GM19397 (cell line): ENCODE measurements at regions not wholly inside any gene's neighbourhood (a gene's known extent, or its start where the extent isn't known, plus 50 kb on each side); places are given as distances from the start of the nearest gene placed in this dataset.
"Not testable (repeated sequence)": the region's sequence is repeated elsewhere in the genome, so short reads cannot be mapped to it uniquely, and the experiment has no call there.

Experiments used
- ATAC-seq: cut with Tn5 transposase; IDR thresholded peaks from one replicate; pipeline ENCODE4 v1.9.1; 2021; ENCODE audit warnings: mild to moderate bottlenecking, moderate library complexity; ENCODE audit not compliant: unreplicated experiment

DNA sequence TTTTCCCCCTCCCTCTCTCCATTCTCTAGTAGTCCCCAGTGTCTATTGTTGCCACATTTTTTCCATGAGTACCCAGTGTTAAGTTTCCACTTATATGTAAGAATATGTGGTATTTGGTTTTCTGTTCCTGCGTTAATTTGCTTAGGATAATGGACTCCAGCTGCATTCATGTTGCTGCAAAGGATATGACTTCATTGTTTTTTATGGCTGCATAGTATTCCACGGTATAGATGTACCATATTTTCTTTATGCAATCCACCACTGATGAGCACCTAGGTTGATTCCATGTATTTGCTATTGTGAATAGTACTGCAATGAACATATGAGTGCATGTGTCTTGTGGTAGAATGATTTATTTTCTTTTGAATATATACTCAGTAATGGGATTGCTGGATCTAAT is 77.4 kb upstream of the MEGF10 start:
- ATAC-seq = no peak

DNA sequence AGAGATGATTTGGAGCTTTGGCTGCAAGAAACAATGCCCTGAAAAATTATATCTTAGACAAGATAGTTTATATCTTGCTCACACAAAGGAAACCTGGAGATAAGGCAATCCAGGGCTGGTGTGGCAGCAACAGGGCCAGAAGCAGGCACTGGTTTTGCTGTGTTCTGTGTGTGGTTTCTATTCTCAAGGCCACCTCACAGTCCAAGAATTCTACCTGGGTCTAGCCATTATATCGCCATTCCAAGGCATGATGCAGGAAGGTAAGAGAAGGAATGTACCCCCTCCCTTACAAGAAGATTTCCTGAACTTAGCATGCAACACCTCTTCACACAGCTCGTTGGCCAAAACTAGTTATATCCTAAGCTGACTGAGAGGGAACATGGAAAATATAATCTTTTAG is 74.5 kb upstream of the MEGF10 start:
- no peak for ATAC-seq

DNA sequence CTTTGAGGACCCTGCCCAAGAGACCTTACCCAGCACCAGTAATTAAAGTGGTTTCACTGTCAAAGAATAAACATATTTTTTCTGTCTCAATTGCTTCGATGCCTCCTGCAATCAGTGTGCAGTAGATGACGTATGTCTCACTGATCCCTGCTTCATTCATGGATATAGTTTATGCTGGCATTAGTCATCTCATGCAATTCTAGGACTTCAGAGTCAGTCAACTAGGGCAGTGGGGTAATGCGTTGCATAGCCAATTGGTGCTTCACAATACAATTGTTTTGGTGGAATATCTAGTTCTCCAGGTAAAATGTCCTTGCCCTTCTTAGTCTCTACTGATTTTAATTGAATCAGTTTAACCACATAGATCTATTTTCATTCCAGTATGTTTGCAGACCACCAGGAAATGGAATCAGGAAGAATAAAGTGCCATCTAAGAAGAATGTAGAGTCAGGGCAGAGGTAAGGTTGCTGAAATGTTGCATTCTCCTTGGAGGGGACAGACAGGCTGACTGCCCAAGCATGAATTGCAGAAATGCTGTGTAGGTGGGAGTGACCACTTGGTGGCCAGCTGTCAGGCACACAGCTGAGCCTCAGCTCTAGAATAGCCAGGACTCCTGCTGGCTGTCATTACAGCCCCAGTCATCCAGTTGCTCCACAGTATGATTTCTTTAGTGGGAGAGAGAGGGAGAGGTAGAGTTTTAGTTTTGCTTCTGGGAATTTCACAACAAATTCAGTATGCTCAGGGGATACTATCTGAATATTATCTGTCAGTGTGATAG is 73.5 kb upstream of the MEGF10 start:
- ATAC-seq = no peak

DNA sequence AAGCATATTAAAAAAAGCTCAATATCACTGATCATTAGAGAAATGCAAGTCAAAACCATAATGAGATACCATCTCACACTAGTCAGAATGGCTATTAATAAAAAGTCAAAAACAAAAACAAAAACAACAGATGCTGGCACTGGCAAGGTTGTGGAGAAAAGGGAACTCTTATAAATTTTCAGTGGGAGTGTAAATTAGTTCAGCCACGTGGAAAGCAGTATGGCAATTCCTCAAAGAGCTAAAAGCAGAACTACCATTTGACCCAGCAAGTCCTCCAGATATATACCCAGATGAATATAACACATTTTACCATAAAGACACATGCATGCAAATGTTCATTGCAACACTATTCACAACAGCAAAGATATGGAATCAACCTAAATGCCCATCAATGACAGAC is 68.7 kb upstream of the MEGF10 start:
- ATAC-seq = not testable (repeated sequence)

DNA sequence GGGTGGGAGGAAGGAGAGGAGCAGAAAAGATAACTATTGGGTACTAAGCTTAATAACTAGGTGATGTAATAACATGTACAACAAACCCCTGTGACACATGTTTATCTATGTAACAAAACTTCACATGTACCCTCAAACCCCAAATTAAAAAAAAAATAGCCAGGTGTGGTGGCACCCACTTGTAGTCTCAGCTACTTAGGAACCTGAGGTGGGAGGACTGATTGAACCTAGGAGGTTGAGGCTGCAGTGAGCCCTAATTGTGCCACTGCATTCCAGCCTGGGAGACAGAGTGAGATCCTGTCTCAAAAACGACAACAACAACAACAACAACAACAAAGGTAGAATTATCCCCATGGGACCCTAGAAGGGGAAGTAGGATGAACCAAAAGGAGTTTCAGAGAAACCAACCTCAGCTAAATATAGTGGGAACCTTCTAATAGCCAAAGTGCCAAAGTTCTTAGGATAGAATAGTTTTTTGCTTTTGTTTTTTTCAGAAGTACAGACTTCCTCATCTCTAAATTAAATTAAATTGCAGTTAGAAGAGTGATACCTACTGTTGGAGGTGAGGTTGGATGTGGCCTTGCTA is 67.9 kb upstream of the MEGF10 start:
- peak; percentile 70 for ATAC-seq

DNA sequence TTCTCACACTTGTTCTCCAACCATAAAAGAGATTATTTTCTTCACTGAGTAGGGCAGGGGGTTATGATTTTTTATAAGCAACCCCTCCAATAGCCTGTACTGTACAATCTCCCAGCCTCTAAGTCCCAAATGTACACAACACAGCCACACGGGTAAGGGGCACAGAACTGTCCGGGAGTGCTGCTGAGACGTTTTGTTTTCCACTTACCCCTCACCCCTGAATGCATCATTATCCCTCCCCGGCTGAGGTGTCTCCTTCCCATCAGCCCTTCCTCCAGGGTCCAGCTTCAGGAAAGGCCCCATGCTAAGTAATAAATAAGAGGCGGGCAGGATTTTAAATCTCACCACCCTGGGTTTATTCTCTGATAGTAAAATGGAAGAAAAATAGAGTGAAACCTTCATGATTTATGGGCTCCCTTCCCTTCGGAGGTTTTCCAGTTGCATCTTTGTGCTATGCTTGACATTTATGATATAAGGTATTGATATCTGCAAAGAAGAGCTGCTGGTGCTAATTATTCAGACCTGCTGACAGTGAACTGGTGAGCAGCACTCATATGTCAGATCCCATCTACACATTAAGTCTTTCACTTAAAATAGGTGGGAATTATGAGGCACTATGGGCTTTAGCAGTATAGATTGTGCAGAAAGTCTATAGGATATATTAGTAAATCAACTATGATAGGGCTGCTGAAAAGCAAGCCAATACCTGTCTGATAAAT is 67.2 kb upstream of the MEGF10 start:
- no peak for ATAC-seq

DNA sequence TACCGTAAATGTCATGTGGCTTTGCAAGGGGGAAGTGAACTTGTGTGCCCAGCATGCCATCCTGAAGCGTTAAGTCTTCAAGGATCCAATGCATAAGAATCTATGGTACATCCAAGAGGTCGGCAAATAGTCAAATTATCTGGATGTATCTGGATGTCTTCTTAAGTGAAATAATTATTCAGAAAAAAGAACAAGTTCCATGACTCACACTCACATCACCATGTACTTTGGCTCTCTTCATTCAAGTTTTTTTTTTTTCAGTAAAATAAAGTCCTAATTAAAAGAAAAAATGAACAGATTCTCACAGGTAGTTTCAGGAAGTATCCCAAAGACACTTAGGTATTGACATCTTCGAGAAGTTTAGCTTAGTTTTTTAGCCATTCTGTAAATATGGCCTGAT is 62.7 kb upstream of the MEGF10 start:
- ATAC-seq = no peak

DNA sequence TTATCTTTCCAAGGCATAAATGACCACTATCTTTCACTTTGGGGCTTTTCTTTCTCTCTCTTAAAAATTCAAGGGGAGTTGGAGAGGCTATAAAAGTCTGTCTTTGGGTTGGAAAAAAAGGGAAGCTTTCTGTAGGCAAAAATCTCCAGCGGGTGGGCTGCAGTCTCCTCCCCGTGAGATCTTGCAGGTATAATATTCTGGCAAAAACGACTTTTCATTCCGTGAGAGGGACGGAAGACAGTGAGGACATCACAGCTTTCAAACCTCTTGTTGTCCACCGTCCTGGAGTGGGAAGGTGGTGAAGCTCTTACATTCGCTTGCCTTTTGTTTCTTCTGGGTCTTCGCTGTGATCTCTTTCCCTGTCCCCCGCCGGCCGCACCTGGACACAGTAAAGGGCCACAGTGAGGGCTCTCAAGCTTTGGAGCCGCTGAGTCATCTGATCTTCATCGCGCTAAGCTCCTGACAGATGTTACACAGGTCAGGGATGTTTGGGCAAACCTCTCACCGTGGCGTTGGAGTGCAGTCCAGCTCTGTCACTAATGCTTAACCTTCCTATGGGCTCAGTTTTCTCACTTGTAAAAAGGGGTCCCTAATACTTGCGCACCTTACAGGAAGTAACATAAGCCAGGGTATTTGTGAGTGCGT is 61.9 kb upstream of the MEGF10 start:
- no peak for ATAC-seq

DNA sequence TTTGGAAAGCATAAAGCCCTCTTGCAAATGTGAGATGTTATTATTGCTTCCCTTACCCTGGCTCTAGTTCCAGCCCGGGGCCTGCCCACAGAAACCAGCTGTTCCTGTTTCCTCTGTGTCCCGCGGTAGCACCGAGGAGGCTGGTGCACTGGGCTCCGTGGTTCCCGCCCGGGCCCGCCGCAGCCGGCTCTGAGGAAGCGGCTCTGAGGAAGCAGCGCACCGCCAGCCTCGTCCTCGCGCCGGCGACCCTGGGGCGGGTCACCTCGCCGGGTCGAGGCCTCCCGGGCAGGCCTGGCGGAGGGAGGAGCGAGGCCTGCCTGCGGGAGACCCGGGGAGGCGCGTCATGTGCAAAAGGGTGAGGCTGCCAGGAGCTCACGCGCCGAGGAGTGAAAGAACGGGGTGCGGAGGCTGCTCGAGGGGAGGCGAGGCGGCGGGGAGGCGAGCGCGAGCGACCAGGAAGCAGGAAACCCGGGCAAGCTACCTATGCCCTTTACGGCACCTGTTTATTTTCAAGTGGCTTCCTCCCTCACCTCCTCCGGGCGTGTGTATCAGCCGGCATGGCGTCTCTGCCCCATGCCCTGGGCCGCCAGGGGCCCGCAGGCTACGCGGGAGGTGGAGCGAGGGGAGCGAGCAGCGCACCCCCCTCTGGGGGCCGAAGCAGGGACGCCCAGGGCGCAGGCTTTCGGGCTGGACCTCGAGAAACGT is 61.3 kb upstream of the MEGF10 start:
- ATAC-seq = peak; percentile 86

DNA sequence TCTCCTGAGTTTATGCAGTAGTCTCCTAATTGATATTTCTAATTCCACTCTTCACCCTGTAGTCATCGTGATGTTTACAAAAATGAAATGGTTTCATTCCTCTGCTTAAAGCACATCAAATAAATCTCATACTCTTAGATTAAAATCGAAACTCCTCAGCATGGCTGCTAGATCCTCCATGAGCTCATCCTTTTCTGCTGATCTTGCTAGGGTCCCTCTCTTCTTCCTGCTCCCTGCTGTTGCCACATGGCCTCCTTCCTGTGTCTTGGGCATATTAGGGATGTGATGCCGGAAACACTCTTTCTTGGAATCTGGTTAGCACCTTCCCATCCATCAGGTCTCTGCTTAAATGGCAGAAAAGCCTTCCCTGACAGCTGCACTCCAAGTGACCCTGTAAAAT is 59.5 kb upstream of the MEGF10 start:
- no peak for ATAC-seq

DNA sequence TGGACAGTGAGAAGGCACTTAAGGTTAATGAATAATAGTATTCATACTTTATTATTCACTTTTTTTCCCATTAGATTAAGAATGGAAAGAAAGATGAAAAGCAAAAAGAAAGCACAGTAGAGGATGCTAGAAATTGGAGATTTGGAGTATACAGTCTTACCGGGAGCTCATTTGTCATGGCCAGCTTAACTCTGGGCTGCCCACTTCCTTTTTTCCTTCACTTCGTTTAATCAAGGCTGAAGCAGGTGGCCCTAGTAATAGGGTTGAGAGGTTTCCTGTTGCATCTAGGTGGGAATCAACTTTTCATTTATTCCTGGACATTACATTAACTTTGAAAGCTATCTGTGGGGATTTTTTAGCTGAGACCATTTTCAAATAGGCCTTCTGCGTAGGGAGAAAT is 57.0 kb upstream of the MEGF10 start:
- ATAC-seq = no peak

DNA sequence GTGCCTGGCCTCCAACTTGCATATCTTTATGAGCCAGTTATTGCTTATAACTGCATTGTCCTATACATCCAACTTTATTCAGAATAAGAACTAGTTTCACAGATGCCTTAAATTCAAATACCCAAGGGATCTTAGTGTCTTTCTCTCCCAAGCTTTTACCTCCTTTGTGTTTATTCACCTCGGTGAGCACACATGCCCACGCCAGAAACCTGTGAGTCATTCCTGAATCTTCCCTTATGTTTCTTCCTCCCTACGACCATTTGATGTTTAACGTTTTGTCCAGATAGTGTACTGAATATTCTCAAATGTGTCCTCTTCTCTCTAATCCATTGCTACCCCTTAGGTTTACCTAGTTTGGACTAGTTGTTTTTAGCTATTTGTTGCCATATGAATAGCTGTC is 55.5 kb upstream of the MEGF10 start:
- no peak for ATAC-seq

DNA sequence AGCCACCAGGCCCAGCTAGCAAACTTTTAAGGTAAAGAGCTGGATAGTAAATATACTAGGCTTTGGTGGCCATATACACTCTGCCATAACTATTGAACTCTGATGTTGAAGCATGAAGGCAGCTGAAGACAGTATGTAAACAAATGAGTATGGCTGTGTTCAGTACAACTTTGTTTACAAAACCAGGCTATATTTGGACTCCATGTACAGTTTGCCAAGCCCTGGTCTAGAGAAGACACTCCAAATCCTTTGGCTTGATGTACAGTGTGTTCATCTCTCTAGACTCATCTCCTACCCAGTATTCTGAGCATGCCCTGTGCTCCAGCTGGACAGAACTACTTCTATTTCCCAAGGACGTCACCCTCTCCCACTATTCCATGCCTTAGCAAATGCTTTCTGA is 54.3 kb upstream of the MEGF10 start:
- no peak for ATAC-seq
